ENCODE measurements at regions not wholly inside any gene's neighbourhood (a gene's known extent, or its start where the extent isn't known, plus 50 kb on each side); places are given as distances from the start of the nearest gene placed in this dataset.

GRCh38 chr4:171473155-171473554 lies 340.0 kb upstream of the GALNTL6 start:
- no peak for TF ChIP-seq CTCF (IDR thresholded peaks at IDR 0.05)
- no peak for TF ChIP-seq POLR2A (IDR thresholded peaks at IDR 0.05)

Data from right lobe of liver (tissue), 4 donors.